Stomach (tissue), 8 donors: ENCODE measurements at regions not wholly inside any gene's neighbourhood (a gene's known extent, or its start where the extent isn't known, plus 50 kb on each side); places are given as distances from the start of the nearest gene placed in this dataset.
A peak's percentile ranks its signal among the peaks of the same experiment; 100 is the strongest.

Source experiments
- DNase-seq, 2 donors: peaks; one replicate each; pipeline versions ENCODE4 v3.0.0 to v3.0.0-alpha.2; 2013 to 2019
- H3K27ac ChIP-seq, 5 donors: fragments of 200-600 bp in 4 of 5; sonication (generic) in 4 of 5; one replicate each; pipeline ENCODE4 v1.5.1; 2013 to 2019; ENCODE audit warnings: mild to moderate bottlenecking in 1 of 5, moderate library complexity in 1 of 5
- H3K27me3 ChIP-seq, 3 donors: fragments of 200-600 bp; sonication (generic); one replicate each; pipeline ENCODE4 v1.5.1; 2017 to 2019; ENCODE audit warnings: mixed run types in 1 of 3
- H3K36me3 ChIP-seq, 4 donors: fragments of 200-600 bp; sonication (generic); 1 replicate in 3 of 4; 2 replicates in 1 of 4; pipeline ENCODE4 v1.5.1; 2016 to 2019
- H3K4me1 ChIP-seq, 4 donors: fragments of 200-600 bp; sonication (generic); one replicate each; pipeline ENCODE4 v1.5.1; 2016 to 2019
- H3K4me3 ChIP-seq, 4 donors: fragments of 200-600 bp; sonication (generic) in 3 of 4; one replicate each; pipeline ENCODE4 v1.5.1; 2016 to 2019; ENCODE audit warnings: mild to moderate bottlenecking in 1 of 4
- H3K9me3 ChIP-seq, 4 donors: fragments of 200-600 bp; sonication (generic); one replicate each; pipeline ENCODE4 v1.5.1; 2016 to 2019
- CTCF ChIP-seq, 7 experiments: fragments of 450-650 bp in 4 of 7; fragments of 200-600 bp in 3 of 7; sonication (generic) in 3 of 7; IDR thresholded peaks; one replicate each; pipeline ENCODE4 v1.5.1; 2016 to 2019; ENCODE audit warnings: antibody characterized with exemption in 7 of 7, control low read depth in 2 of 7, mild to moderate bottlenecking in 1 of 7
- EP300 ChIP-seq: sonication (generic); formaldehyde crosslinking; IDR thresholded peaks from one replicate; pipeline ENCODE4 v1.6.1; 2017; ENCODE audit warnings: antibody characterized with exemption
- POLR2A ChIP-seq, 4 donors: fragments of 450-650 bp; IDR thresholded peaks; one replicate each; pipeline ENCODE4 v1.6.1; 2016; ENCODE audit warnings: antibody characterized with exemption in 4 of 4, control low read depth in 2 of 4, mild to moderate bottlenecking in 1 of 4, moderate library complexity in 1 of 4
- POLR2AphosphoS5 ChIP-seq, 3 donors: sonication (generic); formaldehyde crosslinking; IDR thresholded peaks; one replicate each; pipeline ENCODE4 v1.6.1; 2016; ENCODE audit warnings: antibody characterized with exemption in 3 of 3
- WGBS, 5 donors: extraction: QIAGEN DNeasy Blood & Tissue Kit in 3 of 5; methylation state at CpG; one replicate each; pipeline versions ENCODE4 v1.1.5 to v1.1.7; 2013 to 2018; 5-methylcytosine and 5-hydroxymethylcytosine counted together
- intact Hi-C: fragments of 100-400 bp; cut with DNase I; formaldehyde crosslinking; loops from one replicate; pipeline ENCODE4 v1.15.1; 2023; ENCODE audit warnings: low total_unique reads
- donor health status: healthy with polysubstance abuse.
- donor health status: Bipolar disorder and iron deficiency.
- donor health status: healthy.

GRCh38 chr3:148280623-148281242 lies 417.0 kb upstream of the AGTR1 start:
- Histone ChIP-seq H3K9me3 (peaks cover 0 to 6% (median 3%) of the 10 kb centered on the region in 4 donors), H3K27ac (no peak overlapping the region), H3K36me3 (no peaks in the 10 kb centered on the region), H3K4me1 (no peaks in the 10 kb centered on the region), H3K4me3 (no peak overlapping the region), H3K27me3 (no peaks in the 10 kb centered on the region)
- 91 to 96% (median 94%) methylated on average over 7 to 38 of the region's 38 CpGs for WGBS, 5 donors
- TF ChIP-seq POLR2A (IDR thresholded peaks at IDR 0.05): no peak
- no peak for TF ChIP-seq POLR2AphosphoS5 (IDR thresholded peaks at IDR 0.05)
- TF ChIP-seq CTCF (IDR thresholded peaks at IDR 0.05): no peak
- TF ChIP-seq EP300: no peak
- intact Hi-C loops: no loop called here
- DNase-seq: peak in 1 of 2 donors; percentile 7

GRCh38 chr3:148289159-148289558 lies 408.5 kb upstream of the AGTR1 start:
- DNase-seq: no peak
- no peaks in the 10 kb centered on the region for H3K27me3 ChIP-seq
- 81 to 90% (median 89%) methylated on average over 6 of the region's 6 CpGs for WGBS, 5 donors

GRCh38 chr3:148297013-148297412 lies 400.7 kb upstream of the AGTR1 start:
- Histone ChIP-seq H3K27ac (no peak overlapping the region), H3K36me3 (no peaks in the 10 kb centered on the region), H3K4me1 (no peaks in the 10 kb centered on the region), H3K27me3 (no peaks in the 10 kb centered on the region), H3K9me3 (no peaks in the 10 kb centered on the region), H3K4me3 (no peak overlapping the region)
- intact Hi-C loops: no loop called here
- DNase-seq: no peak
- TF ChIP-seq POLR2AphosphoS5 (IDR thresholded peaks at IDR 0.05): no peak
- no peak for TF ChIP-seq EP300
- no peak for TF ChIP-seq POLR2A (IDR thresholded peaks at IDR 0.05)
- TF ChIP-seq CTCF (IDR thresholded peaks at IDR 0.05): no peak

More at GRCh38 chr3:148289159-148289558, 408.5 kb upstream of the AGTR1 start:
- Histone ChIP-seq H3K4me1 (no peaks in the 10 kb centered on the region), H3K4me3 (no peak overlapping the region), H3K9me3 (no peaks in the 10 kb centered on the region), H3K36me3 (no peaks in the 10 kb centered on the region), H3K27ac (no peak overlapping the region)
- no peak for TF ChIP-seq POLR2AphosphoS5 (IDR thresholded peaks at IDR 0.05)
- no peak for TF ChIP-seq POLR2A (IDR thresholded peaks at IDR 0.05)
- TF ChIP-seq EP300: no peak
- no peak for TF ChIP-seq CTCF (IDR thresholded peaks at IDR 0.05)
- intact Hi-C loops: no loop called here

GRCh38 chr3:148307443-148307843 lies 390.3 kb upstream of the AGTR1 start:
- Histone ChIP-seq H3K4me3 (no peak overlapping the region), H3K9me3 (no peaks in the 10 kb centered on the region), H3K27ac (no peak overlapping the region), H3K27me3 (no peaks in the 10 kb centered on the region), H3K36me3 (no peaks in the 10 kb centered on the region), H3K4me1 (no peaks in the 10 kb centered on the region)
- TF ChIP-seq POLR2AphosphoS5 (IDR thresholded peaks at IDR 0.05): no peak
- TF ChIP-seq CTCF (IDR thresholded peaks at IDR 0.05): no peak
- TF ChIP-seq EP300: no peak
- TF ChIP-seq POLR2A (IDR thresholded peaks at IDR 0.05): no peak
- DNase-seq: no peak
- WGBS, 5 donors: 45 to 70% (median 62%) methylated on average over 2 of the region's 2 CpGs
- intact Hi-C loops: no loop called here
